Astrocyte of the spinal cord (primary cell): ENCODE measurements at regions not wholly inside any gene's neighbourhood (a gene's known extent, or its start where the extent isn't known, plus 50 kb on each side); places are given as distances from the start of the nearest gene placed in this dataset.

Source experiments
- DNase-seq: peaks from one replicate; pipeline ENCODE4 v3.0.0; 2011; ENCODE audit warnings: low read depth, low spot score
- H3K4me3 ChIP-seq: 2 replicates; pipeline ENCODE4 v1.5.1; 2011; ENCODE audit warnings: low read depth, mild to moderate bottlenecking, low read length, moderate library complexity
- CTCF ChIP-seq: IDR thresholded peaks from 2 replicates; pipeline ENCODE4 v1.5.1; 2012; ENCODE audit warnings: low read depth, mild to moderate bottlenecking, low read length, inconsistent platforms
- in situ Hi-C: cut with HindIII; loops from 2 replicates; pipeline ENCODE4 v1.10.0; 2017; ENCODE audit warnings: low sequenced_read_pairs

- DNase-seq: no peak
- H3K4me3 ChIP-seq: no peak overlapping the region
- no peak for TF ChIP-seq CTCF
- in situ Hi-C loops: no loop called here
These were observed 59.2 kb upstream of the SPAG17 start for GRCh38 chr1:118244194-118244593.

- TF ChIP-seq CTCF: no peak
- in situ Hi-C loops: no loop called here
- DNase-seq: no peak
- no peak overlapping the region for H3K4me3 ChIP-seq
These were observed 58.2 kb upstream of the SPAG17 start for GRCh38 chr1:118243269-118243668.
